Left ventricle myocardium inferior (tissue), 1 donor: ENCODE measurements at regions not wholly inside any gene's neighbourhood (a gene's known extent, or its start where the extent isn't known, plus 50 kb on each side); places are given as distances from the start of the nearest gene placed in this dataset.

ENCODE experiments used
- DNase-seq: peaks from one replicate; pipeline ENCODE4 v3.0.0-alpha.2; 2020
- H3K27ac ChIP-seq: fragments of 200-600 bp; replicated peaks from 2 replicates; pipeline ENCODE4 v1.8.0; 2021
- H3K27me3 ChIP-seq: fragments of 200-600 bp; 2 replicates; pipeline ENCODE4 v1.8.0; 2021; ENCODE audit warnings: low read depth
- H3K36me3 ChIP-seq: fragments of 200-600 bp; 2 replicates; pipeline ENCODE4 v1.8.0; 2021
- H3K4me1 ChIP-seq: fragments of 200-600 bp; 2 replicates; pipeline ENCODE4 v1.8.0; 2021
- H3K4me3 ChIP-seq: fragments of 200-600 bp; 2 replicates; pipeline ENCODE4 v1.8.0; 2021; ENCODE audit warnings: mild to moderate bottlenecking, moderate library complexity
- H3K9me3 ChIP-seq: fragments of 200-600 bp; replicated peaks from 2 replicates; pipeline ENCODE4 v1.8.0; 2021
- CTCF ChIP-seq: fragments of 200-600 bp; IDR thresholded peaks from 2 replicates; pipeline ENCODE4 v1.8.0; 2021; ENCODE audit warnings: antibody characterized with exemption, mild to moderate bottlenecking, borderline replicate concordance
- intact Hi-C: fragments of 100-400 bp; cut with micrococcal nuclease; formaldehyde crosslinking; loops from one replicate; pipeline ENCODE4 v1.11.0; 2022
- donor health status: DM: no; HTN: yes; CAD: no; lungs with severe emphysema.

DNA sequence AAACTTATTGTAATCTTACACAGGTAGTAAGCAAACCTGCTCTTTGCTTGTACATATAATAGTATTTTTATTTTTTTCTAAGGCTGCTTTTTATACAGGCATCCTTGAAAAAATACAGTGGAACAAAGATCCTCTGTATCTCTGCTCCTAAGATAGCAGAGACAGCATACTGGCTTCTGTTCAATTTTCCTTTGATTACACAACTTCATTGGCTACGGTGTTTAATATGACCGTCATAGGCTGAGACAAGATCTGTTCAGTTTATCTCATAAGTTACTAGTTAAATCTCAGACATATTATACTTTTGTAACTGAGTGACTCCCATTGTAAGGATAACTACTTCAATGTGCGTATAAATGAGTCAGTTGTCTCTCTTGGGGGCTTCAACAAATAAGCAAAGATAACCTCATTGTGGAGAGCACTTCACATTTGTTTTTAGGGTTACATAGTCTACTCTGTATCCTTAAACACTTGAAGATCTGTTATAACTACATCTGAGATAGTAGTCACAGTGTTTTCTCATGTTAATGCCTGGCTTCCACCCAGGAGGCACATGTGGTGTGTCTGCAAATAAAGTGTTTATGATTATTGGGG is 166.1 kb downstream of the KDM5D start:
- intact Hi-C loops = no loop called here
- no peak for DNase-seq
- no peak overlapping the region for H3K27ac ChIP-seq
- H3K9me3 ChIP-seq = no peaks in the 10 kb centered on the region
- no peak for TF ChIP-seq CTCF
- no peaks in the 10 kb centered on the region for H3K36me3 ChIP-seq
- H3K4me3 ChIP-seq = no peak overlapping the region
- peaks cover 7% of the 10 kb centered on the region for H3K4me1 ChIP-seq
- H3K27me3 ChIP-seq = no peaks in the 10 kb centered on the region

GRCh38 chrY:19577250-19577649 is 167.3 kb downstream of the KDM5D start:
- no peaks in the 10 kb centered on the region for H3K9me3 ChIP-seq
- H3K4me3 ChIP-seq = no peak overlapping the region
- no peak for DNase-seq
- TF ChIP-seq CTCF = no peak
- H3K36me3 ChIP-seq = no peaks in the 10 kb centered on the region
- no peak overlapping the region for H3K27ac ChIP-seq
- H3K4me1 ChIP-seq = peaks cover 7% of the 10 kb centered on the region
- H3K27me3 ChIP-seq = no peaks in the 10 kb centered on the region
- intact Hi-C loops = no loop called here

- no peak for TF ChIP-seq CTCF
- Histone ChIP-seq H3K27me3 (no peaks in the 10 kb centered on the region), H3K4me1 (peaks cover 7% of the 10 kb centered on the region), H3K4me3 (no peak overlapping the region), H3K9me3 (no peaks in the 10 kb centered on the region), H3K36me3 (no peaks in the 10 kb centered on the region), H3K27ac (no peak overlapping the region)
- DNase-seq = no peak
- intact Hi-C loops = no loop called here
Observed at GRCh38 chrY:19574939-19575338, 169.6 kb downstream of the KDM5D start.

DNA sequence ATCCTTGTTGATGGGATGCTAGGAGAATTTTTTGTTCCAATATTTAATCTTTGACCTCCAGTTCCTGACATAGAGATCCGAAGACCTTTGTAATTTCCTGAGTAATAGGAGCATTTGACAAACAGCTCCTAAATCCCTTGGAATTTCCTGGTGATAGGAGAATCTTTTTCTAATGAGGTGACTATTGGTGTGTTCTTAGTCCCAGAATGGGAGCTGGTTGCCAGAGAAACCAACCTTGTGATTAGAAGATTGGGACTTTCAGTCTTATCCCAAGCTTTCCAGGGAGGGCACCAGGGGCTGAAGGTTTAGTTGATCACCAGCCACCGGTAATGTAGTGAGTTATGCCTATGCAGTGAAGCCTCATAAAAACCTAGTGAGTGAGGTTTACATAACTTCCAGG is 170.9 kb downstream of the KDM5D start:
- Histone ChIP-seq H3K36me3 (no peaks in the 10 kb centered on the region), H3K27ac (no peak overlapping the region), H3K4me3 (no peak overlapping the region), H3K27me3 (no peaks in the 10 kb centered on the region), H3K9me3 (no peaks in the 10 kb centered on the region), H3K4me1 (peaks cover 12% of the 10 kb centered on the region)
- DNase-seq = no peak
- intact Hi-C loops = no loop called here
- TF ChIP-seq CTCF = no peak

- Histone ChIP-seq H3K27me3 (no peaks in the 10 kb centered on the region), H3K36me3 (no peaks in the 10 kb centered on the region), H3K4me1 (peaks cover 14% of the 10 kb centered on the region), H3K4me3 (no peak overlapping the region), H3K27ac (no peak overlapping the region), H3K9me3 (no peaks in the 10 kb centered on the region)
- TF ChIP-seq CTCF = no peak
- DNase-seq = no peak
- intact Hi-C loops = no loop called here
Observed at GRCh38 chrY:19570999-19571398, 173.5 kb downstream of the KDM5D start.

- intact Hi-C loops = no loop called here
- no peaks in the 10 kb centered on the region for H3K9me3 ChIP-seq
- H3K27me3 ChIP-seq = no peaks in the 10 kb centered on the region
- peaks cover 14% of the 10 kb centered on the region for H3K4me1 ChIP-seq
- H3K27ac ChIP-seq = peak overlapping the region; percentile 89
- no peaks in the 10 kb centered on the region for H3K36me3 ChIP-seq
- peak overlapping the region; percentile 79 for H3K4me3 ChIP-seq
- no peak for TF ChIP-seq CTCF
- DNase-seq = no peak
Observed at GRCh38 chrY:19567943-19568342, 176.6 kb downstream of the KDM5D start.
